ENCODE measurements at regions not wholly inside any gene's neighbourhood (a gene's known extent, or its start where the extent isn't known, plus 50 kb on each side); places are given as distances from the start of the nearest gene placed in this dataset.

DNA sequence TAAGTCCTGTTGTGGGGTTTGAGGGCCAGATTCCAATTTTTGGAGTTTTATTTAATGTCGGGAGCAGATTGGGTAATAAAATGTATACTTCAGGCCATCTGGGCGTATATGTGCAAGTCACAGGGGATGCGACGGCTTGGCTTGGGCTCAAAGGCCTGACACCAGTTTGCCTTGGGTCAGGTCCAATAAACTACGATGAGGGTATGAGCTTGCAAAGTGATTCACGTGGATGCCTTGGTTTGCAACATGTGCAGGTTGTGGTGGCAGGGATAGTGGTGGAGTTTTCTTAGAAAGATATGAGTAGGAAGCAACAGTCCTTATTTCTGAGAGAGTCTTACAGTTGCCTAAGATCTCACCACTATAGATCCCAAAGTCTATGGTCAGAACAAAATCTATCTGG lies 157.0 kb upstream of the CDH11 start:
- no peak overlapping the region for H2AK5ac ChIP-seq (ENCODE audit: low read depth, low read length)
- H3K79me1 ChIP-seq (ENCODE audit: low read depth, low read length) = no peaks in the 10 kb centered on the region
- H3K36me3 ChIP-seq (ENCODE audit: control insufficient read depth in 2 of 4, insufficient read depth in 4 of 4, low read length in 3 of 4) = no peaks in the 10 kb centered on the region
- no peak overlapping the region for H4K8ac ChIP-seq (ENCODE audit: extremely low read depth, insufficient read depth, low read length)
- no peak overlapping the region for H3K23ac ChIP-seq (ENCODE audit: insufficient read length)
- H4K5ac ChIP-seq (ENCODE audit: insufficient read length, low read depth, low read length) = no peak overlapping the region
- no peak overlapping the region for H3K4ac ChIP-seq (replicated peaks; ENCODE audit: insufficient read length, low read depth, low read length)
- 73% methylated on average over 6 of the region's 6 CpGs; no CpG with 5 or more reads in 1 of the 2 experiments for WGBS, 2 experiments (ENCODE audit: extremely low coverage in 1 of 2, insufficient coverage in 1 of 2, insufficient read length in 1 of 2, insufficient replicate concordance in 2 of 2, low coverage in 1 of 2, low lambda C conversion rate in 2 of 2, missing lambda C conversion rate in 1 of 2)
- no peaks in the 10 kb centered on the region for H3K79me2 ChIP-seq (ENCODE audit: control insufficient read depth in 1 of 2, insufficient read depth in 2 of 2, low read length in 2 of 2)
- no peaks in the 10 kb centered on the region for H3K23me2 ChIP-seq (ENCODE audit: low read depth, low read length)
- H2BK120ac ChIP-seq (replicated peaks; ENCODE audit: low read depth, low read length) = no peak overlapping the region
- H2BK20ac ChIP-seq (ENCODE audit: low read length) = no peak overlapping the region
- peak overlapping the region; percentile 61 for H4K91ac ChIP-seq (replicated peaks; ENCODE audit: insufficient read length, low read length)
- H2BK5ac ChIP-seq (ENCODE audit: low read depth, low read length) = no peak overlapping the region
- H3K9ac ChIP-seq (replicated peaks in 1 of 4; ENCODE audit: extremely low read depth in 1 of 4, low read depth in 3 of 4, low read length in 3 of 4) = no peak overlapping the region
- no peaks in the 10 kb centered on the region for H3K27me3 ChIP-seq (replicated peaks in 1 of 4; ENCODE audit: control insufficient read depth in 3 of 4, extremely low read depth in 1 of 4, insufficient read depth in 3 of 4, low read length in 3 of 4)
- H2BK15ac ChIP-seq (ENCODE audit: low read length) = no peak overlapping the region
- DNase-seq (ENCODE audit: low read depth in 1 of 2, low spot score in 2 of 2) (no peak), FAIRE-seq (no peak)
- no peak overlapping the region for H3K4me3 ChIP-seq (ENCODE audit: extremely low read depth in 1 of 4, insufficient read depth in 2 of 4, low read depth in 3 of 4, low read length in 4 of 4)
- ChIA-PET CTCF (ENCODE audit: partially characterized antibody) (no interaction called here), POLR2A (ENCODE audit: partially characterized antibody) (no interaction called here)
- no peak overlapping the region for H3K14ac ChIP-seq (ENCODE audit: insufficient read length)
- no peak overlapping the region for H2AFZ ChIP-seq (ENCODE audit: low read length)
- no peak overlapping the region for H3K4me2 ChIP-seq (ENCODE audit: insufficient read depth in 1 of 2, low read depth in 2 of 2, low read length in 2 of 2)
- no peaks in the 10 kb centered on the region for H4K20me1 ChIP-seq (replicated peaks in 1 of 2; ENCODE audit: control insufficient read depth in 1 of 2, insufficient read depth in 2 of 2, low read length in 2 of 2)
- no peak overlapping the region for H3K18ac ChIP-seq (ENCODE audit: extremely low read depth, low read length)
- no peak overlapping the region for H3K27ac ChIP-seq (ENCODE audit: low read depth, low read length)
- H3K4me1 ChIP-seq (replicated peaks in 1 of 4; ENCODE audit: control insufficient read depth in 3 of 4, insufficient read depth in 4 of 4, low read length in 3 of 4) = peaks cover 6 to 21% (median 12%) of the 10 kb centered on the region in 4 experiments
- no peak overlapping the region for H3K56ac ChIP-seq (replicated peaks; ENCODE audit: insufficient read length, low read depth, low read length)
- no peaks in the 10 kb centered on the region for H3K9me3 ChIP-seq (ENCODE audit: insufficient read depth in 2 of 2, low read depth in 1 of 2, low read length in 1 of 2)
- no peak overlapping the region for H2BK12ac ChIP-seq (ENCODE audit: low read depth, low read length)
- TF ChIP-seq YY1 (IDR thresholded peaks at IDR 0.05; ENCODE audit: low read depth, low read length) = no peak
- TF ChIP-seq GABPA (IDR thresholded peaks at IDR 0.05; ENCODE audit: borderline replicate concordance, insufficient read depth, low read length) = no peak
- no peak for TF ChIP-seq TCF12 (IDR thresholded peaks at IDR 0.05; ENCODE audit: low read depth, low read length)
- no peak for TF ChIP-seq CTBP2 (IDR thresholded peaks at IDR 0.05; ENCODE audit: borderline replicate concordance, insufficient read depth, insufficient read length, low read length)
- no peak for TF ChIP-seq RXRA (IDR thresholded peaks at IDR 0.05; ENCODE audit: insufficient read depth, low read depth, low read length)
- TF ChIP-seq SP1 (IDR thresholded peaks at IDR 0.05; ENCODE audit: low read depth, low read length) = no peak
- TF ChIP-seq GTF2F1 (IDR thresholded peaks at IDR 0.05; ENCODE audit: borderline replicate concordance, low read depth, low read length) = no peak
- TF ChIP-seq, protein P1, sequence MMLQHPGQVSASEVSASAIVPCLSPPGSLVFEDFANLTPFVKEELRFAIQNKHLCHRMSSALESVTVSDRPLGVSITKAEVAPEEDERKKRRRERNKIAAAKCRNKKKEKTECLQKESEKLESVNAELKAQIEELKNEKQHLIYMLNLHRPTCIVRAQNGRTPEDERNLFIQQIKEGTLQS (IDR thresholded peaks at IDR 0.05; ENCODE audit: insufficient read depth, low read depth, low read length) = no peak
- no peak for TF ChIP-seq SAP30 (IDR thresholded peaks at IDR 0.05; ENCODE audit: insufficient read depth, insufficient replicate concordance, low read length)
- no peak for TF ChIP-seq POU5F1 (IDR thresholded peaks at IDR 0.05; ENCODE audit: low read depth, low read length)
- TF ChIP-seq HDAC2 (IDR thresholded peaks at IDR 0.05; ENCODE audit: borderline replicate concordance in 1 of 2, low read depth in 2 of 2, low read length in 2 of 2) = no peak
- no peak for TF ChIP-seq CBX8 (IDR thresholded peaks at IDR 0.05; ENCODE audit: borderline replicate concordance, low read depth, low read length)
- no peak for TF ChIP-seq TEAD4 (IDR thresholded peaks at IDR 0.05; ENCODE audit: low read depth, low read length)
- no peak for TF ChIP-seq HDAC6 (IDR thresholded peaks at IDR 0.05; ENCODE audit: low read depth, low read length)

All from H1 (cell line).